ENCODE measurements at regions not wholly inside any gene's neighbourhood (a gene's known extent, or its start where the extent isn't known, plus 50 kb on each side); places are given as distances from the start of the nearest gene placed in this dataset.

DNA sequence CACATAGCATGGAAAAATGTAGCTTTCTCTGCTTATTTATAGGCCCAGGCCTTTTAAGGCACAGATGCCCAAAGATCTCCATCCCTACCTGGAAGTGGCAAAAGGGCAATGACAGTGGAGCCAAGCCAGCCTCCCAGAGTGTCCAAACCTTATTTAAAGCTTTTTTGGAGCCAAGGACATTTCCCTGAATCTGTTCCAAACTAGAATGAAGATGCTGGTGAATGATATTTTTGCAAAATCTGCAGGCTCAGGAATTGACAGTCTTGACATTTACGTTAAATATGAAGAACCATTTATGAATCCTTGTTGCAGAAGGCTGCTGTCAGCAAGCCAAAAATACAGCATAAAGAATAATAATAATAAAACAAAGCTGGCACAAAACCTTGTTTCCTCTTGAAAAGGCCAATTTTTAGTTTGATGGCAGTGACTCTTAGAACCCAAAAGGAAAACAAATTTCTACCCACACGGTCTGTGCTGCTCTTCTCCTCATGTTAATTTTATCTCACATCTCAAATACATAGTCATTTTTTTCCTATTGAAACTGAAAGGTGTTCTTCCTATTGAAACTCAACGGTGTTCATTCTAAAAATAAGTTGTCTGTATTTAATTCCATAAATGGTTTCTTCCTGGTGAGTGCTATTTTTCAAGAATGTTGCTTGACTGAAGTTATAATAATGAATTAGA lies 206.3 kb upstream of the TBL1X start:
- TF ChIP-seq, protein P1, sequence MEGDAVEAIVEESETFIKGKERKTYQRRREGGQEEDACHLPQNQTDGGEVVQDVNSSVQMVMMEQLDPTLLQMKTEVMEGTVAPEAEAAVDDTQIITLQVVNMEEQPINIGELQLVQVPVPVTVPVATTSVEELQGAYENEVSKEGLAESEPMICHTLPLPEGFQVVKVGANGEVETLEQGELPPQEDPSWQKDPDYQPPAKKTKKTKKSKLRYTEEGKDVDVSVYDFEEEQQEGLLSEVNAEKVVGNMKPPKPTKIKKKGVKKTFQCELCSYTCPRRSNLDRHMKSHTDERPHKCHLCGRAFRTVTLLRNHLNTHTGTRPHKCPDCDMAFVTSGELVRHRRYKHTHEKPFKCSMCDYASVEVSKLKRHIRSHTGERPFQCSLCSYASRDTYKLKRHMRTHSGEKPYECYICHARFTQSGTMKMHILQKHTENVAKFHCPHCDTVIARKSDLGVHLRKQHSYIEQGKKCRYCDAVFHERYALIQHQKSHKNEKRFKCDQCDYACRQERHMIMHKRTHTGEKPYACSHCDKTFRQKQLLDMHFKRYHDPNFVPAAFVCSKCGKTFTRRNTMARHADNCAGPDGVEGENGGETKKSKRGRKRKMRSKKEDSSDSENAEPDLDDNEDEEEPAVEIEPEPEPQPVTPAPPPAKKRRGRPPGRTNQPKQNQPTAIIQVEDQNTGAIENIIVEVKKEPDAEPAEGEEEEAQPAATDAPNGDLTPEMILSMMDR (conservative IDR thresholded peaks at IDR 0.05; ENCODE audit: low read depth in 2 of 2), result no peak
- TF ChIP-seq, protein P2, sequence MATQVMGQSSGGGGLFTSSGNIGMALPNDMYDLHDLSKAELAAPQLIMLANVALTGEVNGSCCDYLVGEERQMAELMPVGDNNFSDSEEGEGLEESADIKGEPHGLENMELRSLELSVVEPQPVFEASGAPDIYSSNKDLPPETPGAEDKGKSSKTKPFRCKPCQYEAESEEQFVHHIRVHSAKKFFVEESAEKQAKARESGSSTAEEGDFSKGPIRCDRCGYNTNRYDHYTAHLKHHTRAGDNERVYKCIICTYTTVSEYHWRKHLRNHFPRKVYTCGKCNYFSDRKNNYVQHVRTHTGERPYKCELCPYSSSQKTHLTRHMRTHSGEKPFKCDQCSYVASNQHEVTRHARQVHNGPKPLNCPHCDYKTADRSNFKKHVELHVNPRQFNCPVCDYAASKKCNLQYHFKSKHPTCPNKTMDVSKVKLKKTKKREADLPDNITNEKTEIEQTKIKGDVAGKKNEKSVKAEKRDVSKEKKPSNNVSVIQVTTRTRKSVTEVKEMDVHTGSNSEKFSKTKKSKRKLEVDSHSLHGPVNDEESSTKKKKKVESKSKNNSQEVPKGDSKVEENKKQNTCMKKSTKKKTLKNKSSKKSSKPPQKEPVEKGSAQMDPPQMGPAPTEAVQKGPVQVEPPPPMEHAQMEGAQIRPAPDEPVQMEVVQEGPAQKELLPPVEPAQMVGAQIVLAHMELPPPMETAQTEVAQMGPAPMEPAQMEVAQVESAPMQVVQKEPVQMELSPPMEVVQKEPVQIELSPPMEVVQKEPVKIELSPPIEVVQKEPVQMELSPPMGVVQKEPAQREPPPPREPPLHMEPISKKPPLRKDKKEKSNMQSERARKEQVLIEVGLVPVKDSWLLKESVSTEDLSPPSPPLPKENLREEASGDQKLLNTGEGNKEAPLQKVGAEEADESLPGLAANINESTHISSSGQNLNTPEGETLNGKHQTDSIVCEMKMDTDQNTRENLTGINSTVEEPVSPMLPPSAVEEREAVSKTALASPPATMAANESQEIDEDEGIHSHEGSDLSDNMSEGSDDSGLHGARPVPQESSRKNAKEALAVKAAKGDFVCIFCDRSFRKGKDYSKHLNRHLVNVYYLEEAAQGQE (IDR thresholded peaks at IDR 0.05; ENCODE audit: unreplicated experiment), result no peak
- TF ChIP-seq, protein P3, sequence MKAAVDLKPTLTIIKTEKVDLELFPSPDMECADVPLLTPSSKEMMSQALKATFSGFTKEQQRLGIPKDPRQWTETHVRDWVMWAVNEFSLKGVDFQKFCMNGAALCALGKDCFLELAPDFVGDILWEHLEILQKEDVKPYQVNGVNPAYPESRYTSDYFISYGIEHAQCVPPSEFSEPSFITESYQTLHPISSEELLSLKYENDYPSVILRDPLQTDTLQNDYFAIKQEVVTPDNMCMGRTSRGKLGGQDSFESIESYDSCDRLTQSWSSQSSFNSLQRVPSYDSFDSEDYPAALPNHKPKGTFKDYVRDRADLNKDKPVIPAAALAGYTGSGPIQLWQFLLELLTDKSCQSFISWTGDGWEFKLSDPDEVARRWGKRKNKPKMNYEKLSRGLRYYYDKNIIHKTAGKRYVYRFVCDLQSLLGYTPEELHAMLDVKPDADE (IDR thresholded peaks at IDR 0.05), result no peak
- no peak for TF ChIP-seq EZH2phosphoT487 (IDR thresholded peaks at IDR 0.05; ENCODE audit: unreplicated experiment)
- no peak for TF ChIP-seq POLR2AphosphoS5 (IDR thresholded peaks at IDR 0.05; ENCODE audit: low read depth)
- no peak for TF ChIP-seq EZH2 (IDR thresholded peaks at IDR 0.05; ENCODE audit: low read depth, unreplicated experiment)
- TF ChIP-seq JUNB (IDR thresholded peaks at IDR 0.05; ENCODE audit: unreplicated experiment), result no peak
- no peak for TF ChIP-seq ZNF114 (CRISPR knock-in tag; IDR thresholded peaks at IDR 0.05)
- no peak for TF ChIP-seq ZNF331 (CRISPR knock-in tag; IDR thresholded peaks at IDR 0.05; ENCODE audit: low read depth)
- TF ChIP-seq CREB1 (CRISPR knock-in tag; IDR thresholded peaks at IDR 0.05; ENCODE audit: low read depth), result no peak
- TF ChIP-seq NANOG (IDR thresholded peaks at IDR 0.05; ENCODE audit: borderline replicate concordance), result no peak
- TF ChIP-seq, protein P4, sequence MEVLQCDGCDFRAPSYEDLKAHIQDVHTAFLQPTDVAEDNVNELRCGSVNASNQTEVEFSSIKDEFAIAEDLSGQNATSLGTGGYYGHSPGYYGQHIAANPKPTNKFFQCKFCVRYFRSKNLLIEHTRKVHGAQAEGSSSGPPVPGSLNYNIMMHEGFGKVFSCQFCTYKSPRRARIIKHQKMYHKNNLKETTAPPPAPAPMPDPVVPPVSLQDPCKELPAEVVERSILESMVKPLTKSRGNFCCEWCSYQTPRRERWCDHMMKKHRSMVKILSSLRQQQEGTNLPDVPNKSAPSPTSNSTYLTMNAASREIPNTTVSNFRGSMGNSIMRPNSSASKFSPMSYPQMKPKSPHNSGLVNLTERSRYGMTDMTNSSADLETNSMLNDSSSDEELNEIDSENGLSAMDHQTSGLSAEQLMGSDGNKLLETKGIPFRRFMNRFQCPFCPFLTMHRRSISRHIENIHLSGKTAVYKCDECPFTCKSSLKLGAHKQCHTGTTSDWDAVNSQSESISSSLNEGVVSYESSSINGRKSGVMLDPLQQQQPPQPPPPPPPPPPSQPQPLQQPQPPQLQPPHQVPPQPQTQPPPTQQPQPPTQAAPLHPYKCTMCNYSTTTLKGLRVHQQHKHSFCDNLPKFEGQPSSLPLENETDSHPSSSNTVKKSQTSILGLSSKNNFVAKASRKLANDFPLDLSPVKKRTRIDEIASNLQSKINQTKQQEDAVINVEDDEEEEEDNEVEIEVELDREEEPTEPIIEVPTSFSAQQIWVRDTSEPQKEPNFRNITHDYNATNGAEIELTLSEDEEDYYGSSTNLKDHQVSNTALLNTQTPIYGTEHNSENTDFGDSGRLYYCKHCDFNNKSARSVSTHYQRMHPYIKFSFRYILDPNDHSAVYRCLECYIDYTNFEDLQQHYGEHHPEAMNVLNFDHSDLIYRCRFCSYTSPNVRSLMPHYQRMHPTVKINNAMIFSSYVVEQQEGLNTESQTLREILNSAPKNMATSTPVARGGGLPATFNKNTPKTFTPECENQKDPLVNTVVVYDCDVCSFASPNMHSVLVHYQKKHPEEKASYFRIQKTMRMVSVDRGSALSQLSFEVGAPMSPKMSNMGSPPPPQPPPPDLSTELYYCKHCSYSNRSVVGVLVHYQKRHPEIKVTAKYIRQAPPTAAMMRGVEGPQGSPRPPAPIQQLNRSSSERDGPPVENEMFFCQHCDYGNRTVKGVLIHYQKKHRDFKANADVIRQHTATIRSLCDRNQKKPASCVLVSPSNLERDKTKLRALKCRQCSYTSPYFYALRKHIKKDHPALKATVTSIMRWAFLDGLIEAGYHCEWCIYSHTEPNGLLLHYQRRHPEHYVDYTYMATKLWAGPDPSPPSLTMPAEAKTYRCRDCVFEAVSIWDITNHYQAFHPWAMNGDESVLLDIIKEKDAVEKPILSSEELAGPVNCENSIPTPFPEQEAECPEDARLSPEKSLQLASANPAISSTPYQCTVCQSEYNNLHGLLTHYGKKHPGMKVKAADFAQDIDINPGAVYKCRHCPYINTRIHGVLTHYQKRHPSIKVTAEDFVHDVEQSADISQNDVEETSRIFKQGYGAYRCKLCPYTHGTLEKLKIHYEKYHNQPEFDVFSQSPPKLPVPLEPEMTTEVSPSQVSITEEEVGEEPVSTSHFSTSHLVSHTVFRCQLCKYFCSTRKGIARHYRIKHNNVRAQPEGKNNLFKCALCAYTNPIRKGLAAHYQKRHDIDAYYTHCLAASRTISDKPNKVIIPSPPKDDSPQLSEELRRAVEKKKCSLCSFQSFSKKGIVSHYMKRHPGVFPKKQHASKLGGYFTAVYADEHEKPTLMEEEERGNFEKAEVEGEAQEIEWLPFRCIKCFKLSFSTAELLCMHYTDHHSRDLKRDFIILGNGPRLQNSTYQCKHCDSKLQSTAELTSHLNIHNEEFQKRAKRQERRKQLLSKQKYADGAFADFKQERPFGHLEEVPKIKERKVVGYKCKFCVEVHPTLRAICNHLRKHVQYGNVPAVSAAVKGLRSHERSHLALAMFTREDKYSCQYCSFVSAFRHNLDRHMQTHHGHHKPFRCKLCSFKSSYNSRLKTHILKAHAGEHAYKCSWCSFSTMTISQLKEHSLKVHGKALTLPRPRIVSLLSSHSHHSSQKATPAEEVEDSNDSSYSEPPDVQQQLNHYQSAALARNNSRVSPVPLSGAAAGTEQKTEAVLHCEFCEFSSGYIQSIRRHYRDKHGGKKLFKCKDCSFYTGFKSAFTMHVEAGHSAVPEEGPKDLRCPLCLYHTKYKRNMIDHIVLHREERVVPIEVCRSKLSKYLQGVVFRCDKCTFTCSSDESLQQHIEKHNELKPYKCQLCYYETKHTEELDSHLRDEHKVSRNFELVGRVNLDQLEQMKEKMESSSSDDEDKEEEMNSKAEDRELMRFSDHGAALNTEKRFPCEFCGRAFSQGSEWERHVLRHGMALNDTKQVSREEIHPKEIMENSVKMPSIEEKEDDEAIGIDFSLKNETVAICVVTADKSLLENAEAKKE (CRISPR knock-in tag; IDR thresholded peaks at IDR 0.05), result no peak
- no peak for TF ChIP-seq STAT1 (IDR thresholded peaks at IDR 0.05; ENCODE audit: unreplicated experiment)

Data from GM23338 (cell line).